ENCODE measurements at regions not wholly inside any gene's neighbourhood (a gene's known extent, or its start where the extent isn't known, plus 50 kb on each side); places are given as distances from the start of the nearest gene placed in this dataset.

DNA sequence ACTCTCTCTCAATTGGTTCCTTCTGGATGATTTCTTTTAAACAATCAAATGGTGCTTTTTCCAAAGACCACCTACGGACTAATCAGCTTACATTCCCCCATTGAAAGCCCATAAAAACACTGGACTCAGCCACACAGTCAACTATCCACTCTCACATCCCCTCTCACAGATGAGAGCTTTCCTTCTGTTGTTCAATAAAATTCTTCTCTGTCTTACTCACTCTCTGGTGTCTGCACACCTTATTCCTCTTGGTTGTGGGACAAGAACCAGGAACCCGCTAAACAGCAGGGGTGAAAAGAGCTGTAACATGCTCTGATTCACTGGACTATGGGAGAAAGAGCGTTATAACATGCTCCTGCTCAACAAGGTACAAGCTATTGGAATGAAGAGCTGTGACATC is 2896.2 kb downstream of the PCDH9 start:
- H3K9me3 ChIP-seq (ENCODE audit: control insufficient read depth, low read depth, low read length), result peaks cover 10% of the 10 kb centered on the region
- no peak overlapping the region for H3K27ac ChIP-seq (ENCODE audit: insufficient read length, low read depth, low read length)
- H3K56ac ChIP-seq (ENCODE audit: insufficient read length, low read depth, low read length), result no peak overlapping the region
- WGBS (ENCODE audit: extremely low coverage, insufficient read length, low lambda C conversion rate), result no CpG with 5 or more reads among the region's 3 CpGs
- H3K4ac ChIP-seq (ENCODE audit: low read depth, low read length), result no peak overlapping the region
- H3K27me3 ChIP-seq (ENCODE audit: insufficient read depth, low read length), result no peaks in the 10 kb centered on the region
- no peaks in the 10 kb centered on the region for H3K79me2 ChIP-seq (ENCODE audit: insufficient read depth, low read length)
- H3K23me2 ChIP-seq (ENCODE audit: insufficient read length, low read depth, low read length, poor library complexity, severe bottlenecking), result no peaks in the 10 kb centered on the region
- no peaks in the 10 kb centered on the region for H3K27me3 Mint-ChIP-seq (ENCODE audit: low read depth)
- H3K4me1 ChIP-seq (ENCODE audit: insufficient read depth, low read length), result no peaks in the 10 kb centered on the region
- H3K14ac ChIP-seq (ENCODE audit: insufficient read depth, low read length), result no peak overlapping the region
- no peak overlapping the region for H2BK12ac ChIP-seq (ENCODE audit: insufficient read length, low read depth, low read length)
- no peak overlapping the region for H3K23ac ChIP-seq (ENCODE audit: insufficient read length, low read depth, low read length)
- no peak overlapping the region for H2AFZ ChIP-seq (ENCODE audit: low read length)
- H3K4me3 Mint-ChIP-seq, result no peak overlapping the region
- H4K8ac ChIP-seq (replicated peaks; ENCODE audit: insufficient read length, low read depth, low read length), result no peak overlapping the region
- H3K9me3 Mint-ChIP-seq, result peaks cover 8 to 10% of the 10 kb centered on the region in 2 experiments; a peak in 4 of 5 replicates
- no peaks in the 10 kb centered on the region for H4K20me1 ChIP-seq (ENCODE audit: control insufficient read depth, insufficient read depth, insufficient read length)
- H3K27ac Mint-ChIP-seq, result peak overlapping the region in 1 of 3 experiments; percentile 30; a peak in 1 of 7 replicates
- no peak overlapping the region for H2BK15ac ChIP-seq (ENCODE audit: low read depth, low read length)
- H2BK120ac ChIP-seq (ENCODE audit: low read depth, low read length, poor library complexity, severe bottlenecking), result no peak overlapping the region
- H3K79me1 ChIP-seq (ENCODE audit: insufficient read depth, low read depth, low read length, poor library complexity, severe bottlenecking), result no peaks in the 10 kb centered on the region
- no peak overlapping the region for H2BK5ac ChIP-seq (ENCODE audit: insufficient read length, low read length)
- H2AK5ac ChIP-seq (ENCODE audit: insufficient read length, low read length), result no peak overlapping the region
- H3K9ac ChIP-seq (ENCODE audit: extremely low read depth, insufficient read length, low read length), result no peak overlapping the region
- peaks cover 3 to 13% (median 10%) of the 10 kb centered on the region in 3 experiments; a peak in 6 of 7 replicates for H3K36me3 Mint-ChIP-seq (ENCODE audit: insufficient read depth in 1 of 3, low read depth in 3 of 3)
- no peak for DNase-seq
- no peak overlapping the region for H4K91ac ChIP-seq (ENCODE audit: insufficient read length, low read depth, low read length)
- TF ChIP-seq CTCF (conservative IDR thresholded peaks at IDR 0.05), result no peak
- H3K4me1 Mint-ChIP-seq, result peaks cover 0 to 8% of the 10 kb centered on the region in 2 experiments; a peak in 2 of 4 replicates
- H2BK20ac ChIP-seq (ENCODE audit: low read depth, low read length, poor library complexity, severe bottlenecking), result no peak overlapping the region
- no peak overlapping the region for H3K4me2 ChIP-seq (ENCODE audit: insufficient read depth, insufficient read length, low read length)
- no peak overlapping the region for H3K18ac ChIP-seq (ENCODE audit: insufficient read length, low read depth, low read length)
- H3T11ph ChIP-seq (ENCODE audit: low read length), result no peak overlapping the region
- H4K5ac ChIP-seq (ENCODE audit: insufficient read length, low read depth, low read length), result no peak overlapping the region
